WTC11 (cell line): ENCODE measurements at regions not wholly inside any gene's neighbourhood (a gene's known extent, or its start where the extent isn't known, plus 50 kb on each side); places are given as distances from the start of the nearest gene placed in this dataset.
A peak's percentile ranks its signal among the peaks of the same experiment; 100 is the strongest.

Source experiments
- ATAC-seq: fragments of 200-7000 bp; cut with Tn5 transposase; 2 replicates; pipeline ENCODE4 v1.10.0; 2021; ENCODE audit warnings: mild to moderate bottlenecking, moderate library complexity
- CTCF ChIA-PET: fragments of 300-600 bp; sonication (Branson Sonifier 250); formaldehyde crosslinking; loops from one replicate; lab custom pipeline; 2021; ENCODE audit warnings: antibody characterized with exemption; lab: Charles Lee
- POLR2A ChIA-PET: fragments of 350-600 bp; sonication (Branson Sonifier 250); formaldehyde crosslinking; loops from one replicate; lab custom pipeline; 2021; ENCODE audit warnings: antibody characterized with exemption; lab: Charles Lee
- DNase-seq: peaks from one replicate; pipeline ENCODE4 v3.0.0; 2021; ENCODE audit warnings: low spot score
- H3K27ac Mint-ChIP-seq: 2 replicates; pipeline ENCODE4 v1.8.0; 2021; ENCODE audit warnings: mixed read lengths
- H3K27me3 Mint-ChIP-seq: 2 replicates; pipeline ENCODE4 v1.8.0; 2021; ENCODE audit warnings: low read depth, mild to moderate bottlenecking, moderate library complexity, mixed read lengths
- H3K36me3 Mint-ChIP-seq: 2 replicates; pipeline ENCODE4 v1.8.0; 2021; ENCODE audit warnings: mixed read lengths
- H3K4me1 Mint-ChIP-seq: 2 replicates; pipeline ENCODE4 v1.8.0; 2022; ENCODE audit warnings: mixed read lengths
- H3K4me3 Mint-ChIP-seq: 2 replicates; pipeline ENCODE4 v1.8.0; 2021; ENCODE audit warnings: mild to moderate bottlenecking, moderate library complexity, mixed read lengths
- H3K9me3 Mint-ChIP-seq: 2 replicates; pipeline ENCODE4 v1.8.0; 2021; ENCODE audit warnings: mixed read lengths
- ATF1 ChIP-seq: sonication (generic); formaldehyde crosslinking; IDR thresholded peaks from 2 replicates; pipeline ENCODE4 v1.8.1; 2023; ENCODE audit warnings: mild to moderate bottlenecking, moderate library complexity, missing genetic modification reagents
- ATF3 ChIP-seq: sonication (generic); formaldehyde crosslinking; conservative IDR thresholded peaks from 2 replicates; pipeline ENCODE4 v1.8.1; 2022; ENCODE audit warnings: mild to moderate bottlenecking, missing genetic modification reagents
- CDX4 ChIP-seq: fragments of 250-450 bp; sonication (Bioruptor Pico); IDR thresholded peaks from 2 replicates; pipeline ENCODE4 v1.9.0; 2021; ENCODE audit warnings: moderate library complexity, mild to moderate bottlenecking, inconsistent platforms, borderline replicate concordance
- CREB1 ChIP-seq: sonication (generic); formaldehyde crosslinking; IDR thresholded peaks from 2 replicates; pipeline ENCODE4 v1.8.0; 2023; ENCODE audit warnings: mild to moderate bottlenecking, missing genetic modification reagents
- E2F5 ChIP-seq: sonication (generic); formaldehyde crosslinking; IDR thresholded peaks from 2 replicates; pipeline ENCODE4 v1.8.1; 2022; ENCODE audit warnings: mild to moderate bottlenecking, moderate library complexity, missing genetic modification reagents
- ETV6 ChIP-seq: sonication (generic); formaldehyde crosslinking; IDR thresholded peaks from 2 replicates; pipeline ENCODE4 v1.8.1; 2022; ENCODE audit warnings: mild to moderate bottlenecking, missing genetic modification reagents
- FOXP1 ChIP-seq: sonication (generic); formaldehyde crosslinking; IDR thresholded peaks from 2 replicates; pipeline ENCODE4 v1.8.0; 2022; ENCODE audit warnings: missing genetic modification reagents, mild to moderate bottlenecking, moderate library complexity, borderline replicate concordance
- HMGXB4 ChIP-seq: sonication (generic); formaldehyde crosslinking; IDR thresholded peaks from 2 replicates; pipeline ENCODE4 v1.8.1; 2023; ENCODE audit warnings: mild to moderate bottlenecking, moderate library complexity, missing genetic modification reagents
- JAZF1 ChIP-seq: fragments of 250-450 bp; sonication (Bioruptor Pico); IDR thresholded peaks from 2 replicates; pipeline ENCODE4 v1.9.0; 2021; ENCODE audit warnings: moderate library complexity, mild to moderate bottlenecking, inconsistent platforms
- MAX ChIP-seq: sonication (generic); formaldehyde crosslinking; IDR thresholded peaks from 2 replicates; pipeline ENCODE4 v1.8.0; 2022; ENCODE audit warnings: mild to moderate bottlenecking, missing genetic modification reagents
- NR3C1 ChIP-seq: sonication (generic); formaldehyde crosslinking; conservative IDR thresholded peaks from 2 replicates; pipeline ENCODE4 v1.8.1; 2023; ENCODE audit warnings: low read depth, mild to moderate bottlenecking, missing genetic modification reagents
- OVOL2 ChIP-seq: fragments of 250-450 bp; sonication (Bioruptor Pico); IDR thresholded peaks from 2 replicates; pipeline ENCODE4 v1.9.0; 2021; ENCODE audit warnings: mild to moderate bottlenecking, borderline replicate concordance
- RELA ChIP-seq: sonication (generic); formaldehyde crosslinking; IDR thresholded peaks from 2 replicates; pipeline ENCODE4 v1.8.1; 2022; ENCODE audit warnings: missing genetic modification reagents, mild to moderate bottlenecking, borderline replicate concordance
- USF1 ChIP-seq: sonication (generic); formaldehyde crosslinking; IDR thresholded peaks from 2 replicates; pipeline ENCODE4 v1.8.0; 2022; ENCODE audit warnings: mild to moderate bottlenecking, missing genetic modification reagents
- ZNF232 ChIP-seq: sonication (generic); formaldehyde crosslinking; IDR thresholded peaks from 2 replicates; pipeline ENCODE4 v1.8.0; 2022; ENCODE audit warnings: mild to moderate bottlenecking, missing genetic modification reagents
- ZNF416 ChIP-seq: fragments of 250-450 bp; sonication (Bioruptor Pico); IDR thresholded peaks from 2 replicates; pipeline ENCODE4 v1.9.0; 2021; ENCODE audit warnings: mild to moderate bottlenecking, inconsistent platforms
- TF ChIP-seq, protein P1 (sequence below): fragments of 250-450 bp; sonication (Bioruptor Pico); conservative IDR thresholded peaks from 2 replicates; pipeline ENCODE4 v1.9.0; 2021; ENCODE audit warnings: mild to moderate bottlenecking
- TF ChIP-seq, protein P2 (sequence below): sonication (generic); formaldehyde crosslinking; IDR thresholded peaks from 2 replicates; pipeline ENCODE4 v1.8.1; 2023; ENCODE audit warnings: mild to moderate bottlenecking, missing genetic modification reagents
- TF ChIP-seq, protein P3 (sequence below): fragments of 250-450 bp; sonication (Bioruptor Pico); IDR thresholded peaks from 2 replicates; pipeline ENCODE4 v1.8.0; 2021; ENCODE audit warnings: mild to moderate bottlenecking

DNA sequence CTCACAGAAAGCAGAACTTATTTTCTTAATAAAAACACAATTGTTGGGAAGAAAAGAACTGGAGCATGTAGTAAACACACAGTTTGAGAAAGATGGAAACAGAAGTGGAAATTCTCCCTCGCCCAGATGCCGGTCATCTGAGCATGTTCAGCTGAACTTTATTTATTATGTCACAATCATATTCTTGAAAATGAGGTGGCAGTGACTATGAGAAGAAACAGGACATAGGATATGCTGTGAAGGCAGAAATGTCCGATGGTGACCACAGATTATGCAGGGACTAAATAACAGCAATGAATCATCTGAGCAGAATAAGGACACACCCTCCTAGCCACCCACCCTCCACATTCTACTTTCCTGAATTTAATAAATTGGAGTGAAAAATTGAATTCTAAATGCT lies 425.3 kb upstream of the NOX3 start:
- DNase-seq (no peak), ATAC-seq (no peak)
- no peak overlapping the region for H3K4me3 Mint-ChIP-seq
- H3K27ac Mint-ChIP-seq = no peak overlapping the region
- peaks cover 20% of the 10 kb centered on the region for H3K4me1 Mint-ChIP-seq
- no peaks in the 10 kb centered on the region; the same call in 1 of the 2 replicates for H3K36me3 Mint-ChIP-seq
- no peaks in the 10 kb centered on the region for H3K27me3 Mint-ChIP-seq
- TF ChIP-seq, protein P1, sequence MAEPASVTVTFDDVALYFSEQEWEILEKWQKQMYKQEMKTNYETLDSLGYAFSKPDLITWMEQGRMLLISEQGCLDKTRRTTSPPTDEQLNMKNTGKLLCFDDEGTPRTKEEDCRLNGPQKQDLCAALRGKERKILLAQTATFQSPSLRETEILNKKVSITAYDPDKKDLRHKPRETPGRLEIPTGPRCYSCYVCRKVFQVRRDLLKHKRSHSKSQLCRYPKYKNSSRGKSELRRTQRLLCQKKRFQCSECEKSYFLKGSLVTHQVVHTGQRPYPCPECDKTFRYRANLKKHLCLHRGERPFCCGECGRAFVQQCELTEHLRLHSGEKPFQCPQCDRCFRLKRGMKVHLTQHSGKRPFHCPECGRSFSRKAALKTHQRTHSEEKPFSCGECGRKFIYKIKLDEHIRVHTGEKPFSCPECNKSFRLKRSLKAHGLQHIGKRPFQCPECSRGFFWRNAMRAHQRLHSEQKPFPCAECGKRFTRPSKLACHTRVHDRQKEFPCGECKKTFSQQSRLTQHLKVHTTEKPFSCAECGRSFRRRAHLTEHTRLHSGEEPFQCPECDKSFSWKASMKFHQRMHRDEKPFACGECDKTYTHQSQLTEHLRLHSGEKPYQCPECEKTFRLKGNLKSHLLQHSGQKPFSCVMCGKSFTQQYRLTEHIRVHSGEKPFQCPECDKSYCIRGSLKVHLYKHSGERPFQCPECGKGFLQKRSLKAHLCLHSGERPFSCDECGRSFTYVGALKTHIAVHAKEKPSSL = no peak
- TF ChIP-seq ZNF232 (CRISPR knock-in tag) (no peak), HMGXB4 (CRISPR knock-in tag) (no peak), MAX (CRISPR knock-in tag) (no peak), ETV6 (CRISPR knock-in tag) (no peak), ATF1 (CRISPR knock-in tag) (no peak), CDX4 (CRISPR knock-in tag) (no peak), CREB1 (CRISPR knock-in tag) (no peak), OVOL2 (CRISPR knock-in tag) (no peak), NR3C1 (no peak), ZNF416 (no peak), FOXP1 (no peak), E2F5 (CRISPR knock-in tag) (no peak), ATF3 (CRISPR knock-in tag) (no peak), JAZF1 (CRISPR knock-in tag) (no peak), RELA (CRISPR knock-in tag) (no peak)
- TF ChIP-seq, protein P2, sequence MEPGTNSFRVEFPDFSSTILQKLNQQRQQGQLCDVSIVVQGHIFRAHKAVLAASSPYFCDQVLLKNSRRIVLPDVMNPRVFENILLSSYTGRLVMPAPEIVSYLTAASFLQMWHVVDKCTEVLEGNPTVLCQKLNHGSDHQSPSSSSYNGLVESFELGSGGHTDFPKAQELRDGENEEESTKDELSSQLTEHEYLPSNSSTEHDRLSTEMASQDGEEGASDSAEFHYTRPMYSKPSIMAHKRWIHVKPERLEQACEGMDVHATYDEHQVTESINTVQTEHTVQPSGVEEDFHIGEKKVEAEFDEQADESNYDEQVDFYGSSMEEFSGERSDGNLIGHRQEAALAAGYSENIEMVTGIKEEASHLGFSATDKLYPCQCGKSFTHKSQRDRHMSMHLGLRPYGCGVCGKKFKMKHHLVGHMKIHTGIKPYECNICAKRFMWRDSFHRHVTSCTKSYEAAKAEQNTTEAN (CRISPR knock-in tag) = no peak
- 0 out of 2 replicates have a peak, but pooled peaks cover 3% of the 10 kb centered on the region for H3K9me3 Mint-ChIP-seq
- ChIA-PET POLR2A (no interaction called here), CTCF (no interaction called here)

GRCh38 chr6:155872961-155873360 lies 417.3 kb upstream of the NOX3 start:
- DNase-seq (no peak), ATAC-seq (peak; percentile 39)
- H3K27me3 Mint-ChIP-seq = no peaks in the 10 kb centered on the region
- peaks cover 7% of the 10 kb centered on the region for H3K4me1 Mint-ChIP-seq
- peak overlapping the region; percentile 38 for H3K27ac Mint-ChIP-seq
- no peak overlapping the region for H3K4me3 Mint-ChIP-seq
- ChIA-PET CTCF (no interaction called here), POLR2A (no interaction called here)
- no peaks in the 10 kb centered on the region; the same call in 1 of the 2 replicates for H3K36me3 Mint-ChIP-seq
- H3K9me3 Mint-ChIP-seq = peaks cover 8% of the 10 kb centered on the region
- TF ChIP-seq, protein P3, sequence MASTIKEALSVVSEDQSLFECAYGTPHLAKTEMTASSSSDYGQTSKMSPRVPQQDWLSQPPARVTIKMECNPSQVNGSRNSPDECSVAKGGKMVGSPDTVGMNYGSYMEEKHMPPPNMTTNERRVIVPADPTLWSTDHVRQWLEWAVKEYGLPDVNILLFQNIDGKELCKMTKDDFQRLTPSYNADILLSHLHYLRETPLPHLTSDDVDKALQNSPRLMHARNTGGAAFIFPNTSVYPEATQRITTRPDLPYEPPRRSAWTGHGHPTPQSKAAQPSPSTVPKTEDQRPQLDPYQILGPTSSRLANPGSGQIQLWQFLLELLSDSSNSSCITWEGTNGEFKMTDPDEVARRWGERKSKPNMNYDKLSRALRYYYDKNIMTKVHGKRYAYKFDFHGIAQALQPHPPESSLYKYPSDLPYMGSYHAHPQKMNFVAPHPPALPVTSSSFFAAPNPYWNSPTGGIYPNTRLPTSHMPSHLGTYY = no peak
- TF ChIP-seq USF1 (CRISPR knock-in tag) (no peak), ZNF416 (no peak)
